GM12864 (cell line): ENCODE measurements at regions not wholly inside any gene's neighbourhood (a gene's known extent, or its start where the extent isn't known, plus 50 kb on each side); places are given as distances from the start of the nearest gene placed in this dataset.

Experiments used
- DNase-seq: peaks from one replicate; pipeline ENCODE4 v3.0.0-alpha.2; 2011; ENCODE audit warnings: low read depth
- H3K4me3 ChIP-seq: 2 replicates; pipeline ENCODE4 v1.5.1; 2011; ENCODE audit warnings: mild to moderate bottlenecking, low read depth, low read length, control low read depth
- TF ChIP-seq, protein P1 (sequence below): IDR thresholded peaks from 2 replicates; pipeline ENCODE4 v1.5.1; 2011; ENCODE audit warnings: low read depth, mild to moderate bottlenecking, moderate library complexity, low read length, control low read depth, inconsistent platforms; ENCODE audit errors: missing control alignments

DNA sequence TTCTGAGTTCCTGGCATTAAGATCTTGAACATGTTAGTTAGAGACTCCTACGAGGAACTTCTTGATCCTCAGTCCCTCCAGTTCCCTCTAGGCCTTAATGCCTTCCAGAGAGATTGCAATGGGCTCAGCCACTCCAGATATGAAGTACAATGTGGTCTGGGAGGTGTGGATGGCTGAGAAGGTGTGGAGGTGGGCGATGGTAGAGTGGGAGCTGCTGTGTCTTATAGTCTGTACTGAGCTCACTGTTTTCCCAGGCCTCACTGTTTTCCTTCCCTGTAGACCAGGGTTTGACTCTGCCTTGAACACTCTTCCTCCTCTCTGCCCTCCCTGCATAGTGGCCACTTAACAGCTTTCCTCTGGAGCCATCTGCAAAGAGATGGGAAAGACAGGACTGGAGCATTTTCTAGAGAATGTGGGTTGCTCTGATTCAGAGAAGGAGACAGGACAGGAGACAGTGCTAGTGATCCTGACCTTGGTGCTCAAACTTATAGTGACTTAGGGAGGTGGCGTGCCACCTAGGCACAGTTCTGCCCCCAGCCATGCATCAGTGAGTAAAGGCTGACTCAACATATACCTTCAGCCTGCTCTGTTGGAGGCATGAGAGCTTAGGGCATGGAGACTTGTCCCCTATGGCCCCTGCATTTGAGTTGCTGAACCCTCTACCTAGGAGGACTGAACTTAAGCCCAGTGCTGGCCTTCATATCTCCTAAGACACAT lies 129.7 kb downstream of the TDRD15 start:
- TF ChIP-seq, protein P1, sequence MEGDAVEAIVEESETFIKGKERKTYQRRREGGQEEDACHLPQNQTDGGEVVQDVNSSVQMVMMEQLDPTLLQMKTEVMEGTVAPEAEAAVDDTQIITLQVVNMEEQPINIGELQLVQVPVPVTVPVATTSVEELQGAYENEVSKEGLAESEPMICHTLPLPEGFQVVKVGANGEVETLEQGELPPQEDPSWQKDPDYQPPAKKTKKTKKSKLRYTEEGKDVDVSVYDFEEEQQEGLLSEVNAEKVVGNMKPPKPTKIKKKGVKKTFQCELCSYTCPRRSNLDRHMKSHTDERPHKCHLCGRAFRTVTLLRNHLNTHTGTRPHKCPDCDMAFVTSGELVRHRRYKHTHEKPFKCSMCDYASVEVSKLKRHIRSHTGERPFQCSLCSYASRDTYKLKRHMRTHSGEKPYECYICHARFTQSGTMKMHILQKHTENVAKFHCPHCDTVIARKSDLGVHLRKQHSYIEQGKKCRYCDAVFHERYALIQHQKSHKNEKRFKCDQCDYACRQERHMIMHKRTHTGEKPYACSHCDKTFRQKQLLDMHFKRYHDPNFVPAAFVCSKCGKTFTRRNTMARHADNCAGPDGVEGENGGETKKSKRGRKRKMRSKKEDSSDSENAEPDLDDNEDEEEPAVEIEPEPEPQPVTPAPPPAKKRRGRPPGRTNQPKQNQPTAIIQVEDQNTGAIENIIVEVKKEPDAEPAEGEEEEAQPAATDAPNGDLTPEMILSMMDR = no peak
- DNase-seq = no peak
- H3K4me3 ChIP-seq = no peak overlapping the region

DNA sequence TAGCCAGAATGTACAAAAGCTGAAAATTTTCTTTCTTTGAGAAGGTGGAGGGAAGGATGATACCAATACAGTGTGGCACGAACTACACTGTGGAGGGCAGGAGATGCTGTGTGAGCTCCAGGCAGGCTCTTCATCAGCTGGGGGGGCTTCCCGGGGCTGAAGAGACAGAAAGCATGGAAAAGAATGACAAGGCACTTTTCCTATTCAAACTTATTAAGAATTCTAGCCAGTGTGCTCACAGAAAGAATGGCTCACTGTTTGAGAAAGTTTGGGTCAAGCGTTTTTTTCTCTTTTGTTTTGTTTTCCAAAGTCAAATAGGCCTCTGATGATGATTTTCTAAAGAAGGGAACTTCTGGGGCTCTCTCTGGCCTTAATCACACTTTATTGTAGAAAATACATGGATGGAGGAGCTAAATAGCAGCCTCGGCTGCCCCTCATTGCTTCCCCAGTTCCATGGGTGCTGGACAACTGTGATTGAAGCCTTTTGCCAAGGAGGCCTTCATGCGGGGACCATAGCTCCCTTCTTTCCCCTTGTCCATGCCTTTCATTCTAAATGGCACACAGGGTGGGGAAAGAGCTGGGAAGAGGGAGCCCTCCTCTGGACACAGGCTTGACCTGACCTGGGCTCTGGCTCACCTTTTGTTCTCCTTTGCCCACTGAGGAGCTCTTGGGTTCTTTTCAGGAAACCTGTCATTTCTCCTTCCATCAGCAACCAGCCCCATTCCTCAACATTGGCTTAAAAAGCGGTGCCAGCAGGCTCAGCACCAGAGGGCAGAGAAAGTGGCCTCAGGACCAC lies 130.6 kb downstream of the TDRD15 start:
- no peak overlapping the region for H3K4me3 ChIP-seq

DNA sequence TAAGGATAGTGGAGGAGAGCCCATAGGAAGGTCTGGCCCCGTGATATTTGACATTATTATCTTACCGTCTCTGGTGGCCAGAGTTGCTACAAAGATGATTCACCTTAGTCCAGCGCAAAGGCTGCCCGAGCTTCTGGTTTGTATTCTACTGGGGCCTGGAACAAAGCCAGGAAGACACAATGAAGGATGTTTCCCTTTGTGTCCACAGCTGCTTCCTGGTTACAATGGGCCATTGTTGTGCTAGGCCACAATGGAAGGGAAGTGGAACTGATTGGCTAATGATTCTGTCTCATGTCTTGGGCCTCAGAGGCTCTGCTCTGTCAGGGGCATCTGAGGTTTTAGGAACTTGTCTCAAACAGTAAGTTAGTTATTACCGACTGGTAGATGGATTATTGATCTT lies 132.2 kb downstream of the TDRD15 start:
- DNase-seq = no peak
- H3K4me3 ChIP-seq = no peak overlapping the region
- TF ChIP-seq, protein P1 = no peak

More for the DNA sequence above, 130.6 kb downstream of the TDRD15 start:
- no peak for DNase-seq
- TF ChIP-seq, protein P1 = no peak

- TF ChIP-seq, protein P1 = no peak
- DNase-seq = no peak
- no peak overlapping the region for H3K4me3 ChIP-seq
These were observed 133.9 kb downstream of the TDRD15 start for GRCh38 chr2:21257621-21258020.

- DNase-seq = no peak
- TF ChIP-seq, protein P1 = no peak
- H3K4me3 ChIP-seq = no peak overlapping the region
These were observed 134.3 kb downstream of the TDRD15 start for GRCh38 chr2:21258082-21258481.

DNA sequence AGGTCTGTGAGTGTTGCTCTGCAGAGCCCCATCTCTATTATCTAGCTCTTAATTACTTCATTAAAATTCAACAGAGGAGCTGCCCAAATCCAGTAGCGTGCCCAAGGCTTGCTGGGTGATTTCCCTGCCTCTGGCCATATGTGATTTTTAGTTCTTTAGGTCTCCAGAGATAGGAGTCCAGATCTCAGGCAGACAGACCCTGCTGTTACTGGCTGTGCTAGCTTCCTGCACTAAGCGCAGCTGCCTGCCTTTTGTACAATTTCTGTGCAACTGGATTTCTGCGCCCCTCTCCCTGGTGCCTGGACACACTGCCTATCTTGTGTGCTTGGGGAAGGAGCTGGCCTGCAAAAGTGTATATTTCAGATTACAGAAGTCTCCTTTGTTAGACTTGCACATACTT lies 136.5 kb downstream of the TDRD15 start:
- no peak overlapping the region for H3K4me3 ChIP-seq
- no peak for DNase-seq
- TF ChIP-seq, protein P1 = no peak
